GM12878 (cell line): ENCODE measurements at regions not wholly inside any gene's neighbourhood (a gene's known extent, or its start where the extent isn't known, plus 50 kb on each side); places are given as distances from the start of the nearest gene placed in this dataset.

Experiments used
- ATAC-seq: fragments of 200-7000 bp; cut with Tn5 transposase; 3 replicates; pipeline ENCODE4 v1.9.1; 2020; ENCODE audit warnings: mild to moderate bottlenecking, moderate library complexity
- BruUV-seq: library from RNA; stranded (reverse); fragments of 400-500 nt; replicated peaks from 2 replicates; lab custom pipeline; 2021; lab: Mats Ljungman, UMichigan
- CTCF ChIA-PET: fragments of 300-600 bp; sonication (Branson Sonifier 250); formaldehyde crosslinking; extraction: SDS; loops from one replicate; lab custom pipeline; 2021; ENCODE audit warnings: inconsistent platforms; lab: Yijun Ruan, JAX
- POLR2A ChIA-PET: fragments of 350-600 bp; formaldehyde crosslinking; extraction: SDS; loops from one replicate; lab custom pipeline; 2021; ENCODE audit warnings: inconsistent platforms; lab: Charles Lee
- RAD21 ChIA-PET: fragments of 300-600 bp; sonication (Branson Sonifier 250); formaldehyde crosslinking; loops from one replicate; lab custom pipeline; 2023; ENCODE audit warnings: antibody characterized with exemption; ENCODE audit not compliant: unreplicated experiment; lab: Charles Lee
- SMC1A ChIA-PET: fragments of 300-600 bp; sonication (Branson Sonifier 250); formaldehyde crosslinking; loops from one replicate; lab custom pipeline; 2023; ENCODE audit not compliant: unreplicated experiment, uncharacterized antibody; lab: Charles Lee
- DNase-seq: peaks from one replicate; pipeline ENCODE4 v3.0.0-alpha.2; 2011; ENCODE audit warnings: low read depth, low spot score
- FAIRE-seq: peaks from 3 replicates; lab custom pipeline; 2011; peaks lifted over from hg19 to GRCh38; lab: Jason Lieb, UNC
- H2AFZ ChIP-seq: 2 replicates; pipeline ENCODE4 v1.6.0; 2011; ENCODE audit warnings: low read depth, low read length, control low read depth; ENCODE audit not compliant: control insufficient read depth
- H3K27ac ChIP-seq: 2 replicates; pipeline ENCODE4 v1.5.1; 2011; ENCODE audit warnings: control low read depth; ENCODE audit not compliant: control insufficient read depth, insufficient read depth
- H3K27me3 ChIP-seq, 2 experiments: replicated peaks in 1 of 2; 2 replicates each; pipeline versions ENCODE4 v1.6.0 to v1.6.1; 2011; ENCODE audit warnings: low read length in 1 of 2; ENCODE audit not compliant: control insufficient read depth in 2 of 2, insufficient read depth in 2 of 2
- H3K36me3 ChIP-seq, 2 experiments: 2 replicates each; pipeline ENCODE4 v1.5.1; 2011; ENCODE audit warnings: low read length in 1 of 2; ENCODE audit not compliant: control insufficient read depth in 2 of 2, insufficient read depth in 2 of 2
- H3K4me1 ChIP-seq: 2 replicates; pipeline ENCODE4 v1.6.1; 2011; ENCODE audit warnings: mild to moderate bottlenecking, low read length, moderate library complexity, mixed read lengths; ENCODE audit not compliant: control insufficient read depth, insufficient read depth
- H3K4me2 ChIP-seq: 2 replicates; pipeline ENCODE4 v1.6.0; 2011; ENCODE audit warnings: control low read depth; ENCODE audit not compliant: control insufficient read depth, insufficient read depth
- H3K4me3 ChIP-seq: fragments of 200-600 bp; sonication (generic); 2 replicates; pipeline ENCODE4 v1.5.1; 2016
- H3K79me2 ChIP-seq: 2 replicates; pipeline ENCODE4 v1.6.0; 2011; ENCODE audit warnings: low read length; ENCODE audit not compliant: control insufficient read depth, insufficient read depth
- H3K9ac ChIP-seq: 2 replicates; pipeline ENCODE4 v1.8.0; 2011; ENCODE audit warnings: low read length, control low read depth, mixed read lengths; ENCODE audit not compliant: control insufficient read depth, insufficient read depth
- H3K9me3 ChIP-seq: replicated peaks from 3 replicates; pipeline ENCODE4 v1.5.1; 2011; ENCODE audit warnings: mild to moderate bottlenecking, low read length; ENCODE audit not compliant: control insufficient read depth, insufficient read depth
- H4K20me1 ChIP-seq: 2 replicates; pipeline ENCODE4 v1.6.0; 2011; ENCODE audit not compliant: control insufficient read depth, insufficient read depth
- BRCA1 ChIP-seq: IDR thresholded peaks from 2 replicates; pipeline ENCODE4 v1.6.1; 2011; ENCODE audit warnings: low read depth, low read length, improper control_type of control experiment
- CEBPB ChIP-seq, 2 experiments: fragments of 150-350 bp in 1 of 2; IDR thresholded peaks; 2 replicates each; pipeline ENCODE4 v1.6.1; 2012 to 2014; ENCODE audit warnings: low read depth in 2 of 2, low read length in 2 of 2, borderline replicate concordance in 1 of 2, inconsistent platforms in 1 of 2
- EGR1 ChIP-seq, 2 experiments: IDR thresholded peaks; 1 replicate in 1 of 2; 2 replicates in 1 of 2; pipeline ENCODE4 v1.6.1; 2011 to 2012; ENCODE audit warnings: low read depth in 2 of 2, low read length in 2 of 2, borderline replicate concordance in 1 of 2, mild to moderate bottlenecking in 1 of 2, moderate library complexity in 1 of 2
- PAX8 ChIP-seq: fragments of 450-650 bp; IDR thresholded peaks from 2 replicates; pipeline ENCODE4 v1.6.1; 2017; ENCODE audit warnings: mild to moderate bottlenecking, moderate library complexity
- STAT1 ChIP-seq: fragments of 450-650 bp; conservative IDR thresholded peaks from 2 replicates; pipeline ENCODE4 v1.6.1; 2014; ENCODE audit warnings: antibody characterized with exemption, mild to moderate bottlenecking
- WGBS: methylation state at CpG from one replicate; pipeline ENCODE4 v1.1.6; 2016; ENCODE audit warnings: low lambda C conversion rate; ENCODE audit not compliant: insufficient replicate concordance, insufficient coverage; ENCODE audit errors: missing lambda C conversion rate; 5-methylcytosine and 5-hydroxymethylcytosine counted together
- in situ Hi-C: fragments of 300-500 bp; cut with MboI; formaldehyde crosslinking; loops from 9 replicates; pipeline ENCODE4 v1.14.3; 2018; ENCODE audit warnings: mixed read lengths
- intact Hi-C: fragments of 100-400 bp; cut with micrococcal nuclease; formaldehyde crosslinking; loops from one replicate; pipeline ENCODE4 v1.14.2; 2022; ENCODE audit not compliant: unreplicated experiment
- TF ChIP-seq, protein P1 (sequence below): fragments of 150-350 bp; IDR thresholded peaks from 2 replicates; pipeline ENCODE4 v1.6.1; 2016; ENCODE audit warnings: low read depth, low read length
- TF ChIP-seq, protein P2 (sequence below): IDR thresholded peaks from 2 replicates; pipeline ENCODE4 v1.6.1; 2012; ENCODE audit warnings: low read length, inconsistent platforms
- TF ChIP-seq, protein P3 (sequence below): fragments of 450-650 bp; IDR thresholded peaks from 2 replicates; pipeline ENCODE4 v1.6.1; 2017; ENCODE audit warnings: mild to moderate bottlenecking, low read depth, inconsistent platforms; ENCODE audit not compliant: poor library complexity, severe bottlenecking

DNA sequence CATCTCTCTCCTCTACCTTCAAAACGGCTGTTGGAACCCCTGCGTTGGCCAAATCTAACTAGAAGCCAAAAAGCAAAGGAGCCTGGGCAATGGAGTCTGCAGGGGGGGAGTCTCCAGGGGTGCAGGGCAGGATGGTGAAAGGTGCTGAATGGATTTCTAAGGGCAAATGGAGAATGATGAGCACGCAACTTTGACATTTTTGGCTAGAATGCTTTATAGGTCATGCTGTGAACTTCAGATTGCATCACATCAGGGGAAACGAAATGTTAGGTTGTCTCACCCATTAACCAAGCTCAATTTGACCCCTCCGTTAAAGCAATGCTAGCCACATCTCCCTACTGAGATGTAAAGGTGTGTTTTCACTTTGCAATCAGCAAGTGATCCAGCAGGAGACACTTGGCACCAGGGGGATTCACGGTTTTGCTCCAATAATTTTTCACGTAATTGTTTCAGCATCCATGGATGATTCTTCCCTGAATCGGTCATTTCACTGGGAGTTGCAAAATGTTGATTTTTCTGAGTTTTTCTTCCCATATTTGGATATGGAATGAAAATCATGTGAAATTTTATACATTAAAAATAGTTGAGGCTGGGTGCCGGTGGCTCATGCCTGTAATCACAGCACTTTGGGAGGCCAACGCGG, 78.0 kb upstream of the MDM1 start:
- Histone ChIP-seq H3K79me2 (no peaks in the 10 kb centered on the region), H4K20me1 (no peaks in the 10 kb centered on the region), H3K36me3 (no peaks in the 10 kb centered on the region)
- FAIRE-seq (no peak), DNase-seq (no peak)
- ChIA-PET POLR2A (interaction anchor here (0.7 kb wide), 2 partner anchors 20 to 32 kb away, joined by 4 to 6 read pairs; no protein-coding TSS in a partner anchor), CTCF (no interaction called here)
- no peak for TF ChIP-seq PAX8
- no peak for TF ChIP-seq EGR1 (IDR thresholded peaks at IDR 0.05; ENCODE audit: borderline replicate concordance in 1 of 2, low read depth in 2 of 2, low read length in 2 of 2)
- TF ChIP-seq, protein P1, sequence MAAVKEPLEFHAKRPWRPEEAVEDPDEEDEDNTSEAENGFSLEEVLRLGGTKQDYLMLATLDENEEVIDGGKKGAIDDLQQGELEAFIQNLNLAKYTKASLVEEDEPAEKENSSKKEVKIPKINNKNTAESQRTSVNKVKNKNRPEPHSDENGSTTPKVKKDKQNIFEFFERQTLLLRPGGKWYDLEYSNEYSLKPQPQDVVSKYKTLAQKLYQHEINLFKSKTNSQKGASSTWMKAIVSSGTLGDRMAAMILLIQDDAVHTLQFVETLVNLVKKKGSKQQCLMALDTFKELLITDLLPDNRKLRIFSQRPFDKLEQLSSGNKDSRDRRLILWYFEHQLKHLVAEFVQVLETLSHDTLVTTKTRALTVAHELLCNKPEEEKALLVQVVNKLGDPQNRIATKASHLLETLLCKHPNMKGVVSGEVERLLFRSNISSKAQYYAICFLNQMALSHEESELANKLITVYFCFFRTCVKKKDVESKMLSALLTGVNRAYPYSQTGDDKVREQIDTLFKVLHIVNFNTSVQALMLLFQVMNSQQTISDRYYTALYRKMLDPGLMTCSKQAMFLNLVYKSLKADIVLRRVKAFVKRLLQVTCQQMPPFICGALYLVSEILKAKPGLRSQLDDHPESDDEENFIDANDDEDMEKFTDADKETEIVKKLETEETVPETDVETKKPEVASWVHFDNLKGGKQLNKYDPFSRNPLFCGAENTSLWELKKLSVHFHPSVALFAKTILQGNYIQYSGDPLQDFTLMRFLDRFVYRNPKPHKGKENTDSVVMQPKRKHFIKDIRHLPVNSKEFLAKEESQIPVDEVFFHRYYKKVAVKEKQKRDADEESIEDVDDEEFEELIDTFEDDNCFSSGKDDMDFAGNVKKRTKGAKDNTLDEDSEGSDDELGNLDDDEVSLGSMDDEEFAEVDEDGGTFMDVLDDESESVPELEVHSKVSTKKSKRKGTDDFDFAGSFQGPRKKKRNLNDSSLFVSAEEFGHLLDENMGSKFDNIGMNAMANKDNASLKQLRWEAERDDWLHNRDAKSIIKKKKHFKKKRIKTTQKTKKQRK, result no peak
- TF ChIP-seq, protein P2, sequence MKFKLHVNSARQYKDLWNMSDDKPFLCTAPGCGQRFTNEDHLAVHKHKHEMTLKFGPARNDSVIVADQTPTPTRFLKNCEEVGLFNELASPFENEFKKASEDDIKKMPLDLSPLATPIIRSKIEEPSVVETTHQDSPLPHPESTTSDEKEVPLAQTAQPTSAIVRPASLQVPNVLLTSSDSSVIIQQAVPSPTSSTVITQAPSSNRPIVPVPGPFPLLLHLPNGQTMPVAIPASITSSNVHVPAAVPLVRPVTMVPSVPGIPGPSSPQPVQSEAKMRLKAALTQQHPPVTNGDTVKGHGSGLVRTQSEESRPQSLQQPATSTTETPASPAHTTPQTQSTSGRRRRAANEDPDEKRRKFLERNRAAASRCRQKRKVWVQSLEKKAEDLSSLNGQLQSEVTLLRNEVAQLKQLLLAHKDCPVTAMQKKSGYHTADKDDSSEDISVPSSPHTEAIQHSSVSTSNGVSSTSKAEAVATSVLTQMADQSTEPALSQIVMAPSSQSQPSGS, result no peak
- TF ChIP-seq BRCA1, result no peak
- no peak for TF ChIP-seq CEBPB (IDR thresholded peaks at IDR 0.05; ENCODE audit: borderline replicate concordance in 1 of 2, low read depth in 2 of 2, low read length in 2 of 2)
- TF ChIP-seq STAT1, result no peak
- TF ChIP-seq, protein P3, sequence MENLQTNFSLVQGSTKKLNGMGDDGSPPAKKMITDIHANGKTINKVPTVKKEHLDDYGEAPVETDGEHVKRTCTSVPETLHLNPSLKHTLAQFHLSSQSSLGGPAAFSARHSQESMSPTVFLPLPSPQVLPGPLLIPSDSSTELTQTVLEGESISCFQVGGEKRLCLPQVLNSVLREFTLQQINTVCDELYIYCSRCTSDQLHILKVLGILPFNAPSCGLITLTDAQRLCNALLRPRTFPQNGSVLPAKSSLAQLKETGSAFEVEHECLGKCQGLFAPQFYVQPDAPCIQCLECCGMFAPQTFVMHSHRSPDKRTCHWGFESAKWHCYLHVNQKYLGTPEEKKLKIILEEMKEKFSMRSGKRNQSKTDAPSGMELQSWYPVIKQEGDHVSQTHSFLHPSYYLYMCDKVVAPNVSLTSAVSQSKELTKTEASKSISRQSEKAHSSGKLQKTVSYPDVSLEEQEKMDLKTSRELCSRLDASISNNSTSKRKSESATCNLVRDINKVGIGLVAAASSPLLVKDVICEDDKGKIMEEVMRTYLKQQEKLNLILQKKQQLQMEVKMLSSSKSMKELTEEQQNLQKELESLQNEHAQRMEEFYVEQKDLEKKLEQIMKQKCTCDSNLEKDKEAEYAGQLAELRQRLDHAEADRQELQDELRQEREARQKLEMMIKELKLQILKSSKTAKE, result no peak
- TF ChIP-seq, all 136 proteins: peak for 0
- H3K27me3 ChIP-seq, result no peaks in the 10 kb centered on the region
- H2AFZ ChIP-seq, result no peak overlapping the region
- intact Hi-C loops, result no loop called here
- no TSS peak for BruUV-seq
- WGBS, result 85% methylated on average over 11 of the region's 11 CpGs
- H3K9ac ChIP-seq, result no peak overlapping the region
- H3K4me2 ChIP-seq, result no peak overlapping the region
- H3K4me1 ChIP-seq, result no peaks in the 10 kb centered on the region
- RAD21 ChIA-PET, result no interaction called here
- H3K4me3 ChIP-seq, result no peak overlapping the region
- SMC1A ChIA-PET, result no interaction called here
- in situ Hi-C loops, result no loop called here
- no peaks in the 10 kb centered on the region for H3K9me3 ChIP-seq
- H3K27ac ChIP-seq, result no peak overlapping the region
- ATAC-seq, result no peak
